ENCODE measurements at regions not wholly inside any gene's neighbourhood (a gene's known extent, or its start where the extent isn't known, plus 50 kb on each side); places are given as distances from the start of the nearest gene placed in this dataset.

- TF ChIP-seq CTCF (IDR thresholded peaks at IDR 0.05; ENCODE audit: low read depth, low read length, poor library complexity, severe bottlenecking) (no peak), EZH2phosphoT487 (IDR thresholded peaks at IDR 0.05; ENCODE audit: borderline replicate concordance, low read length) (no peak)
Observed at GRCh38 chr18:42426496-42427015, 471.5 kb downstream of the PIK3C3 start.

All from DOHH2 (cell line).